Head of caudate nucleus (tissue), 42 donors: ENCODE measurements at regions not wholly inside any gene's neighbourhood (a gene's known extent, or its start where the extent isn't known, plus 50 kb on each side); places are given as distances from the start of the nearest gene placed in this dataset.

Experiments
- DNase-seq, 42 donors: peaks; one replicate each; pipeline versions ENCODE4 v3.0.0 to v3.0.0-alpha.2; 2020 to 2021; ENCODE audit warnings: mixed read lengths in 7 of 42
- intact Hi-C: fragments of 100-400 bp; cut with DNase I; formaldehyde crosslinking; loops from one replicate; pipeline ENCODE4 v1.15.0; 2022

DNA sequence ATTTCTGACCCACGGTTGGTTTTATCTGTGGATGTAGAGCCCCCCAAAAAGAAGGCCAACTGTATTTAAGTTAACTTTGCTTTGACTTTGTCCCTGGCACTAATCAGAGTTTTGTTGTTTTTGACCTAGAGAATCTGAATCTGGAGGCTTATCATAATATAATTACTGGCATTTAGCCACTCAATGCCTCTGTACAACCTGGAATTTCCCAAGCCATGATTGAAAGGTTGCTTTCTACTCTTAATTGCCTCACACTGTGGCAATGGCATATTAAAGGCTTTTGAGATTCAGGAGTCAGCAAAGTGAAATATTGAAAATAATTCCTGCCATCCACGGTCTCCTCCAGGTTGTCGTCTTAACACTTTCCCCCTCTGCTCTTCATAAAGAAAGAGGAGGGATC is 205.2 kb upstream of the GHITM start:
- DNase-seq, result no peak
- intact Hi-C loops, result no loop called here

- intact Hi-C loops, result no loop called here
- no peak for DNase-seq
Observed at GRCh38 chr10:83934641-83935338, 204.5 kb upstream of the GHITM start.

DNA sequence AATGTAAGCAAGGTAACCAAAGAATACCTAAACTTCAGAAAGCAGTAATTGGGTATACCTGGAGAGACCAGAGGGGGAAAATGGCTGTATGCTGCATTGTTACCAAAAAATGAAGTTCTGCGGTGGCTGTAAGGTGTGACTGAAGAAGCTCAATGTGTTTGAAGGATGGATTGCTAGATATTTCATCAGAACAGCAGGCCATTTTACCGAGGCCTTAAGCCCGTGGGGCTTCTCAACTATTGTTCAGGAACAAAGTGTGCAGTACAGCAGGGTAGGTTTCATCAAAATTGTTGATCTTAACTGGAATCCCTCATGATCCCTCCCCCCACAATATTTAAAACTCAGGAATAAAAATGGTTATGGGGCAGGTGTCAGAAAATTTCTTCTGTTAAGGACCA is 204.0 kb upstream of the GHITM start:
- no peak for DNase-seq
- intact Hi-C loops, result no loop called here

- intact Hi-C loops, result no loop called here
- no peak for DNase-seq
Observed at GRCh38 chr10:83935911-83936310, 203.4 kb upstream of the GHITM start.

GRCh38 chr10:83937161-83937560 is 202.1 kb upstream of the GHITM start:
- DNase-seq, result no peak
- intact Hi-C loops, result no loop called here

- intact Hi-C loops, result no loop called here
- DNase-seq, result no peak
Observed at GRCh38 chr10:83937826-83938225, 201.5 kb upstream of the GHITM start.

GRCh38 chr10:83941189-83941588 is 198.1 kb upstream of the GHITM start:
- intact Hi-C loops, result no loop called here

GRCh38 chr10:83942410-83942809 is 196.9 kb upstream of the GHITM start:
- intact Hi-C loops, result no loop called here
- DNase-seq, result no peak

More at GRCh38 chr10:83941189-83941588, 198.1 kb upstream of the GHITM start:
- DNase-seq, result no peak

DNA sequence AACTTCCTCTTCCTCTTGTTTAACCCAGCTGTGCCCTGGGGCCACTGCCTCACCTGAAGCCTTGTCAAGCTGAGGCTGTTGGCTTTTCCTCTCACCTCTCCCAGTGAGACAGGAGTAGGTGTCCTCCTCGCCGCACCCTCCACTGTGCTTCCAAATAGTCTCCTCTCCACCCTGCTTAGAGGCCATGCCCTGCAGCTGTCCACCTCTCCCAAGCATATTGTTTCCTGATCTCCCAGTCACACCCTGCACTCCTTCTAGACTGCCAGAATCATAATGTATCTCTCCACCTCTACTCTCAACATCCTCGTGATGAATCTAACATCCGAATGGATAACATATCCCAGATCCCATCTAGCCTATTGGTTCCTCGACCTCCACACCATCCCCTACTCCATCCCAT is 196.3 kb upstream of the GHITM start:
- intact Hi-C loops, result no loop called here

DNA sequence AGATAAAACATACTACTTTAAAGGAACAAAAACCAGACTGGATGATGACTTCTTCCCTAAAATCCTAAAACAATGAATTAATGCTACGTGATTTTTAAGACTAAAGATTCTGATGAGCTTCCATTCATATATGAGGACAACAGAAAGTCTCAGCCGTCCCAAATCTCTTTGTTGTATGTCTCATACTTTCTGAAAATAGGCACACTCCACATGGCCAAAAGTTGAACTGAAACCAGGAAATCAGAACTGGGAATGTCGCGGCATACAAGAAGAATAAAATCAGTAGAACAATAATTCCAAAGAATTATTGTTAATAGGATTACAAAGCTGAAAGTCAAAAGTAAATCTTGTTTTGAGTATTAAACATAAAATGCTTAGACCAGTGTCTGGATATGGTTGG is 195.4 kb upstream of the GHITM start:
- intact Hi-C loops, result no loop called here

More for the DNA sequence above, 196.3 kb upstream of the GHITM start:
- no peak for DNase-seq

DNA sequence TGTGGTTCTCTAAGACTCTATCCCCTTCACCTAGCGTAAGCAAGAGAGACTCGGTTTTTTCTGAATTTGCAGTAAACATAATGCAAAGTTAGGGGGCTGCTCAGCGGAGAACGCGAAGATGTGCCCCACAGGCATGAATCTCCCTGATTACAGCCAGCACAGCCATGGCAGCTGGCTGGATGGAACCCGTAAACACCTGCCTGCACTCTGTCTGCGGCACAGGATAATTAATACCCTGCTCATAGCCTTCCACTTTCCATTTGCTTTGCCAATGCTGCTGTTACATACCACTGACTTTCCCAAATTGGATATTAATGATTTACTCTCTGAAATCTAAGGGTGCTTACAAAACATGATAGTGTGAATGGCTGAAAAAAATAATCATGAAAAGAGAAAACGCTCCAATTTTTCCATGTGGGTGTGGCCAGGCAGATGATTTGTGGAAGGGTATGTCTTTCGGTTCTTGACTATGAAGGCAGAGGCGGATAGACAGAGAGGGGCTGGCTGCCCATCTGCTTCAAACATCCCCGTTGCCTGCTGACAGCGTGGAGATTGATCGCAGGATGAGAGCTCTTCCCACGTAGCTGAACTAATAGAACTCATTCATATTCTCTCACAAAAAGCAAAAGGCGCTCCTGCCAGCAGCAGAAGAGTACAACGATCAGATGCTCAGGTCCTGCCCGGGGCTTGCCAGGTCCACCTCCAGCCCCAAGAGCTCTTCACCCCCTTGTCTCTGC is 193.2 kb upstream of the GHITM start:
- intact Hi-C loops, result no loop called here
- peak in 6 of 42 donors; percentile 6 to 49 (median 18) for DNase-seq

More for the DNA sequence above, 195.4 kb upstream of the GHITM start:
- no peak for DNase-seq

GRCh38 chr10:83952314-83952713 is 187.0 kb upstream of the GHITM start:
- intact Hi-C loops, result no loop called here
- DNase-seq, result peak in 1 of 42 donors; percentile 4

DNA sequence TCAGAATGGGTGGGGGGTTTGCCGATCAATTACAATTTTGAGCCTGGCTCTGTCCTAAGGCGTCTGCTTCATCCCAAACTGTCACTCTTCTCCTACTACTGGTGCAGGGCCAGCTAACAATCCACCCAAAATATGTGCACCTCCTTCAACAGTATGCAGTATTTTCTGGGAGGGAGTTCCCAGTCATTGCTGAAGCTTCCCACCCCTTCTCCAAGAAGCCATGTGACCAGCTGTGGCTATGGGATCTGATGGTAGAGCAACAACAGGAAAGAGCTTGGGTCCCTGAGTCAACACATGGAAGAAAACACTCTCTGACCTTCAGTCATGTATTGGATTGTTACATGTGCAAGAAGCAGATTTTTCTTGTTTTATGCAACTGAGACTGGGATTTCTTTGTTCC is 185.7 kb upstream of the GHITM start:
- intact Hi-C loops, result no loop called here

GRCh38 chr10:83954193-83954799 is 185.0 kb upstream of the GHITM start:
- peak in 1 of 42 donors; percentile 25 for DNase-seq
- intact Hi-C loops, result no loop called here

More for the DNA sequence above, 185.7 kb upstream of the GHITM start:
- peak in 1 of 42 donors; percentile 4 for DNase-seq

DNA sequence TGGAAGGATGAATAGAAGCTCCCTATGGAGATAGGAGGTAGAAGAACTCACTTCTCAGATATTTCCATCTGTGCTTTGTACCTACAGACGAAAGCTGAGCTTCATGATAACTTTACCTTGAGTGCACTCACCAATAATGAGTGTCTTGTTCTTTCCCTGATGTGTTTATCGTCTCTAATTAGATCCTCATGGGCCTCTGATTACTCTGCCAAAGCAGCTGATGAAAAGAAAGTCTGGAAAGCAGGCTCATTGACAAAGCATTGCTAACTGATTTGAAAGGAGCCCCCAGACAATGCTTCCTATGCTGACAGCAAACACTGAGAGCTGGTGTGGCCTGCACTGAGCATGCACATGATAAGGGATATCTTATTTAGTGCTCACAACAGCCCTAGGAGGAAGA is 183.9 kb upstream of the GHITM start:
- DNase-seq, result no peak
- intact Hi-C loops, result no loop called here

DNA sequence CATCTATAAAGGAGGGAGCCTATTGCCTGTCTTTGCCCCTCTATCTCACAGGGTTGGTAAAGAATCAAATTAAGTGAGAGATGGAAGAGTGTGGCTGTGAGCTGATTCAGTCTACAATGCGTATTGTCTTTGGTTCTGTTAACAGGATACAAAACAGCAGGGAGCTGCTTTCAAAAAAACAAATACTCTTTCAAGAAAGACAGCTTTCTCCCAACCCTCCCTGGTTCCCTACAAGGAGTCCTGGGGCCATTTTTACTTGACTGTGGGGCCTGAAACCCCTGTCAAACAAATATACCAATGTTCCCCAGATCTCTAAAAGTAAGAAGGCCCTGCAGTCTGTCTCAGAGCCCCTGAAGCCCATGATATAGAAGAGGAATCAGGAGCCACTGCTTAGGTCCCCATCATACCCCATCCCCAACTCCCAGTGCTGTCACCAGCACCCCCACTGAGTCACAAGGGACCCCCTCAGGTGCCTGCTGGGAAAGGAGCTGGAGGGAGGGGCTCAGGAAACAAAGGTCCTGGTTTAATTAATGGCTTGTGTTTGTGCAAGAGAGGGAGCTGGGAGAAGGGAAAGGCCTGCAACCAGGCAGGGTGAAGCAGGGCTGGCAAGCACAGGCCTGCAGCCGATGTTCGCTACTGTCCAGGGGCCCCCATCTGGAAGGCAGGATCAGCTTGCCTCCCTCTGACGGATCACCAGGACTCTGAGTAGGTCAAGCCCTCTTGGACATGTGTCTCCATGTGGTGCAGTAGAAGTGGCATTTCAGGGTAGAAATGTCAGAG is 182.0 kb upstream of the GHITM start:
- intact Hi-C loops, result no loop called here
- DNase-seq, result no peak

DNA sequence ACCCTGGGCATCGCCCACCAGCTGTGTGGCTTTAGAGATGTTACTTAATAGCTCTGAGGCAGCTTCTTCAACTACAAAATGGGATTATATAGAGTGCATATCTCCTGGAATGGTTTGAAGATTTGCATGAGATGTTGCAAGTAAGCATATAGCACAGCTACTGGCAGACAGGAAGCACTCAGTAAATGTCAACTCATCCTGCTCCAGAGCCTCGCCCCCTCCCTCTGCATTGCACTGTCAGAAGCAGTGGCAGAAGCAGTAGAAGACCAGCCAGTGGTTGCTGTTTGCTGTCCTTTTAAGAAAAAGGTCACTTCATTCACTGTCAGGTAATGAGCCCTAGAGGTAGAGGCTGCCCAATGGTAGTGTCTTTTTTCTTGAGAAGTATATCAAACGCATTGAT is 180.0 kb upstream of the GHITM start:
- DNase-seq, result no peak

GRCh38 chr10:83960125-83960524 is 179.2 kb upstream of the GHITM start:
- DNase-seq, result no peak
- intact Hi-C loops, result no loop called here

More for the DNA sequence above, 180.0 kb upstream of the GHITM start:
- intact Hi-C loops, result no loop called here

DNA sequence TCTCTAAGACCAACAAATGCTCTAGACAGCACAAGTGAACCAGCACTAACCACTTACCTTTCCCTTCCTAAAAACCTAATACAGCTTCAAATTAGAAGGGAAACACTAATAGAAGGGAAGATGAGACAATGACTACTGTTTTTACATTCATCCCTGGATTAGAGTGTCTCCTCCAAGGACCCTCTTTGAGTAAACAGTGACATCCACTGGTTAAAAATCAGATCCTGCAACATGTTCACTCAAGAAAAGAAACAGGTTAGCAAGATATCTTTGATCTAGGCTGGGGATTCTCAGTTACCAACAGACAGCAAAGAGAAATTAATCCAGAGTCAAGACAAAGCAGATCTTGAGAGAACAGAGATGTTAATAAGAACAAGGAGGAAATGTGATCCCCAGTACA is 177.7 kb upstream of the GHITM start:
- intact Hi-C loops, result no loop called here
- no peak for DNase-seq

DNA sequence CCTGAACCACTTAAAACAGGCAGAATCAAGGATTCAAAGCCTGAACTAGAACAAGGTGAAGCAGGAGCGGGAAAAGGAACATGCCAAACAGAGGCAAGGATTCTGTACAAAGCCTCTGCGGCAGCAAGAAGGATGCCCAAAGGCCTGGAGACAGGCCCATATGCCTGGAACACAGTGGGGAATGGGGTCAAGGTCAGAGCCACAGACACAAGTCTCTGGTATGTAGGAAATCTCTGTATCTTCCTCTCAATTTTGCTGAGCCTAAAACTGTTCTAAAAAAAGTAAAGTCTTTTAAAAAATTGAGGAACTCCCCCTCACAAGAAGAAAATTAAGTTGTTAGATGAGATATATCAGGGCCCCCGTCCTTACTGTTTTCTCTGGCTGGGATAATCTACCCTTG is 175.9 kb upstream of the GHITM start:
- intact Hi-C loops, result no loop called here
- DNase-seq, result no peak
